ENCODE measurements at regions not wholly inside any gene's neighbourhood (a gene's known extent, or its start where the extent isn't known, plus 50 kb on each side); places are given as distances from the start of the nearest gene placed in this dataset.

- TF ChIP-seq, protein P1, sequence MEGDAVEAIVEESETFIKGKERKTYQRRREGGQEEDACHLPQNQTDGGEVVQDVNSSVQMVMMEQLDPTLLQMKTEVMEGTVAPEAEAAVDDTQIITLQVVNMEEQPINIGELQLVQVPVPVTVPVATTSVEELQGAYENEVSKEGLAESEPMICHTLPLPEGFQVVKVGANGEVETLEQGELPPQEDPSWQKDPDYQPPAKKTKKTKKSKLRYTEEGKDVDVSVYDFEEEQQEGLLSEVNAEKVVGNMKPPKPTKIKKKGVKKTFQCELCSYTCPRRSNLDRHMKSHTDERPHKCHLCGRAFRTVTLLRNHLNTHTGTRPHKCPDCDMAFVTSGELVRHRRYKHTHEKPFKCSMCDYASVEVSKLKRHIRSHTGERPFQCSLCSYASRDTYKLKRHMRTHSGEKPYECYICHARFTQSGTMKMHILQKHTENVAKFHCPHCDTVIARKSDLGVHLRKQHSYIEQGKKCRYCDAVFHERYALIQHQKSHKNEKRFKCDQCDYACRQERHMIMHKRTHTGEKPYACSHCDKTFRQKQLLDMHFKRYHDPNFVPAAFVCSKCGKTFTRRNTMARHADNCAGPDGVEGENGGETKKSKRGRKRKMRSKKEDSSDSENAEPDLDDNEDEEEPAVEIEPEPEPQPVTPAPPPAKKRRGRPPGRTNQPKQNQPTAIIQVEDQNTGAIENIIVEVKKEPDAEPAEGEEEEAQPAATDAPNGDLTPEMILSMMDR (IDR thresholded peaks at IDR 0.05; ENCODE audit: insufficient read depth, low read length), result no peak
- TF ChIP-seq REST (IDR thresholded peaks at IDR 0.05; ENCODE audit: insufficient replicate concordance, low read depth), result no peak
- TF ChIP-seq POLR2AphosphoS5 (IDR thresholded peaks at IDR 0.05; ENCODE audit: low read depth), result no peak
- TF ChIP-seq GABPA (IDR thresholded peaks at IDR 0.05; ENCODE audit: low read depth), result no peak
These were observed 308.2 kb downstream of the ADGRD1 start for GRCh38 chr12:131261906-131262305.
